MM.1S (cell line): ENCODE measurements at regions not wholly inside any gene's neighbourhood (a gene's known extent, or its start where the extent isn't known, plus 50 kb on each side); places are given as distances from the start of the nearest gene placed in this dataset.

Source experiments
- CTCF ChIP-seq: fragments of 300-600 bp; sonication (generic); IDR thresholded peaks from 2 replicates; pipeline ENCODE4 v1.5.1; 2016; ENCODE audit warnings: antibody characterized with exemption, low read length, mixed read lengths
- EZH2 ChIP-seq: fragments of 300-600 bp; sonication (generic); optimal IDR thresholded peaks from 2 replicates; pipeline ENCODE3; 2017; ENCODE audit warnings: low read depth, mild to moderate bottlenecking, antibody characterized with exemption, low read length, mixed read lengths

GRCh38 chr1:30492451-30492850, 230.9 kb downstream of the MATN1 start:
- TF ChIP-seq CTCF (no peak), EZH2 (no peak)
